HCT116 (cell line): ENCODE measurements at regions not wholly inside any gene's neighbourhood (a gene's known extent, or its start where the extent isn't known, plus 50 kb on each side); places are given as distances from the start of the nearest gene placed in this dataset.

ENCODE experiments used
- ATAC-seq: fragments of 200-7000 bp; cut with Tn5 transposase; 2 replicates; pipeline ENCODE4 v1.9.1; 2020; ENCODE audit warnings: mild to moderate bottlenecking, moderate library complexity
- BruUV-seq: library from RNA; stranded (reverse); fragments of 400-500 nt; replicated peaks from 2 replicates; lab custom pipeline; 2021; lab: Mats Ljungman, UMichigan
- CTCF ChIA-PET: fragments of 300-600 bp; sonication (Branson Sonifier 250); formaldehyde crosslinking; loops from one replicate; lab custom pipeline; 2021; ENCODE audit warnings: antibody characterized with exemption; lab: Charles Lee
- POLR2A ChIA-PET: fragments of 300-600, 350-600 bp; sonication (Branson Sonifier 250); formaldehyde crosslinking; loops from one replicate; lab custom pipeline; 2021; ENCODE audit warnings: antibody characterized with exemption; lab: Charles Lee
- RAD21 ChIA-PET, 2 experiments: fragments of 300-600 bp; sonication (Branson Sonifier 250); formaldehyde crosslinking; loops; one replicate each; lab custom pipeline; 2023; ENCODE audit warnings: low total read pairs in 2 of 2; ENCODE audit not compliant: uncharacterized antibody in 2 of 2, unreplicated experiment in 2 of 2, low non-redundant PET in 1 of 2; lab: Charles Lee
- DNase-seq: peaks from one replicate; pipeline ENCODE4 v3.0.0-alpha.2; 2010; ENCODE audit warnings: low read depth, low spot score
- H2AFZ ChIP-seq: fragments of 200-600 bp; shearing (Covaris generic), sonication (generic); 2 replicates; pipeline ENCODE4 v1.6.1; 2017; ENCODE audit warnings: low read depth, mixed run types, mixed read lengths, antibody characterized with exemption, low read length; ENCODE audit not compliant: poor library complexity, severe bottlenecking
- H3K27ac ChIP-seq: 2 replicates; pipeline ENCODE4 v1.5.1; 2012; ENCODE audit warnings: low read depth, low read length
- H3K27me3 ChIP-seq: fragments of 200-600 bp; sonication (generic); 2 replicates; pipeline ENCODE4 v1.6.1; 2016; ENCODE audit warnings: mixed run types, low read length, mixed read lengths; ENCODE audit not compliant: insufficient read depth
- H3K36me3 ChIP-seq, 2 experiments: fragments of 200-500 bp in 1 of 2; fragments of 200-600 bp in 1 of 2; sonication (Bioruptor generic) in 1 of 2; sonication (generic) in 1 of 2; 2 replicates each; pipeline versions ENCODE4 v1.5.1 to v1.6.1; 2014 to 2016; ENCODE audit warnings: low read length in 2 of 2, inconsistent platforms in 1 of 2, mixed read lengths in 1 of 2, mixed run types in 1 of 2; ENCODE audit not compliant: insufficient read depth in 2 of 2, control insufficient read depth in 1 of 2
- H3K4me1 ChIP-seq, 2 experiments: fragments of 200-600 bp in 1 of 2; sonication (generic) in 1 of 2; 2 replicates each; pipeline versions ENCODE4 v1.5.1 to v1.6.1; 2012 to 2017; ENCODE audit warnings: low read length in 2 of 2, inconsistent platforms in 1 of 2, mild to moderate bottlenecking in 1 of 2, mixed read lengths in 1 of 2, mixed run types in 1 of 2, moderate library complexity in 1 of 2; ENCODE audit not compliant: insufficient read depth in 2 of 2, control insufficient read depth in 1 of 2
- H3K4me2 ChIP-seq: fragments of 200-600 bp; sonication (generic); 2 replicates; pipeline ENCODE4 v1.6.1; 2017; ENCODE audit warnings: mixed run types, low read length, mixed read lengths
- H3K4me3 ChIP-seq, 2 experiments: fragments of 200-600 bp in 1 of 2; sonication (generic) in 1 of 2; replicated peaks in 1 of 2; 2 replicates each; pipeline ENCODE4 v1.5.1; 2011 to 2016; ENCODE audit warnings: low read length in 2 of 2, control low read depth in 1 of 2, low read depth in 1 of 2, mild to moderate bottlenecking in 1 of 2, mixed read lengths in 1 of 2, mixed run types in 1 of 2
- H3K79me2 ChIP-seq: fragments of 200-600 bp; sonication (generic); 2 replicates; pipeline ENCODE4 v1.6.1; 2017; ENCODE audit warnings: mild to moderate bottlenecking, mixed run types, low read length, moderate library complexity, mixed read lengths; ENCODE audit not compliant: insufficient read depth
- H3K9ac ChIP-seq: fragments of 200-600 bp; sonication (generic); 2 replicates; pipeline ENCODE4 v1.6.1; 2016; ENCODE audit warnings: low read length, mixed read lengths
- H3K9me2 ChIP-seq: fragments of 200-600 bp; sonication (generic), shearing (Covaris generic); 2 replicates; pipeline ENCODE4 v1.6.1; 2017; ENCODE audit warnings: mixed run types, mild to moderate bottlenecking, moderate library complexity; ENCODE audit not compliant: insufficient read depth
- H3K9me3 ChIP-seq, 2 experiments: fragments of 200-500 bp in 1 of 2; fragments of 200-600 bp in 1 of 2; sonication (Bioruptor generic) in 1 of 2; sonication (generic) in 1 of 2; 2 replicates each; pipeline ENCODE4 v1.6.1; 2014 to 2017; ENCODE audit warnings: low read length in 2 of 2, mixed read lengths in 2 of 2, inconsistent platforms in 1 of 2, low read depth in 1 of 2, mild to moderate bottlenecking in 1 of 2, mixed run types in 1 of 2, moderate library complexity in 1 of 2; ENCODE audit not compliant: control insufficient read depth in 1 of 2, insufficient read depth in 1 of 2
- H4K20me1 ChIP-seq: fragments of 200-600 bp; sonication (generic), shearing (Covaris generic); 2 replicates; pipeline ENCODE4 v1.6.1; 2017; ENCODE audit warnings: mixed run types, mild to moderate bottlenecking, moderate library complexity; ENCODE audit not compliant: insufficient read depth
- CEBPB ChIP-seq: IDR thresholded peaks from 2 replicates; pipeline ENCODE4 v1.6.1; 2012; ENCODE audit warnings: low read depth
- EGR1 ChIP-seq: IDR thresholded peaks from 2 replicates; pipeline ENCODE4 v1.6.1; 2012; ENCODE audit warnings: low read depth
- EZH2 ChIP-seq: fragments of 200-600 bp; sonication (generic); IDR thresholded peaks from 2 replicates; pipeline ENCODE4 v1.6.1; 2017; ENCODE audit warnings: antibody characterized with exemption, mixed run types
- EZH2phosphoT487 ChIP-seq: fragments of 200-600 bp; IDR thresholded peaks from 2 replicates; pipeline ENCODE4 v1.6.1; 2018; ENCODE audit warnings: antibody characterized with exemption, borderline replicate concordance
- FOSL1 ChIP-seq: IDR thresholded peaks from 2 replicates; pipeline ENCODE4 v1.6.1; 2012; ENCODE audit warnings: low read depth
- JUND ChIP-seq: IDR thresholded peaks from 2 replicates; pipeline ENCODE4 v1.6.1; 2012
- MAX ChIP-seq: IDR thresholded peaks from 2 replicates; pipeline ENCODE4 v1.6.1; 2012
- RAD21 ChIP-seq: IDR thresholded peaks from 2 replicates; pipeline ENCODE4 v1.6.1; 2012; ENCODE audit warnings: low read depth, mild to moderate bottlenecking
- SIN3A ChIP-seq: IDR thresholded peaks from 2 replicates; pipeline ENCODE4 v1.6.1; 2012; ENCODE audit warnings: low read depth
- SP1 ChIP-seq: IDR thresholded peaks from 2 replicates; pipeline ENCODE4 v1.6.1; 2012; ENCODE audit warnings: low read depth
- TCF7L2 ChIP-seq: IDR thresholded peaks from 2 replicates; pipeline ENCODE4 v1.7.0; 2011; ENCODE audit warnings: borderline replicate concordance, inconsistent platforms; ENCODE audit not compliant: insufficient read depth, insufficient read length; ENCODE audit errors: extremely low read depth
- YY1 ChIP-seq: IDR thresholded peaks from 2 replicates; pipeline ENCODE4 v1.6.1; 2011; ENCODE audit warnings: low read length, low read depth, moderate library complexity, mild to moderate bottlenecking; ENCODE audit not compliant: insufficient replicate concordance; ENCODE audit errors: extremely low read depth
- ZFX ChIP-seq: fragments of 450-650 bp; IDR thresholded peaks from 2 replicates; pipeline ENCODE4 v1.6.1; 2017
- ZNF274 ChIP-seq: fragments of 200-500 bp; sonication (Bioruptor generic); IDR thresholded peaks from 2 replicates; pipeline ENCODE4 v1.6.1; 2014; ENCODE audit warnings: mild to moderate bottlenecking, low read depth, low read length, inconsistent platforms
- intact Hi-C: fragments of 100-400 bp; cut with micrococcal nuclease; formaldehyde crosslinking; loops from 2 replicates; pipeline ENCODE4 v1.10.0; 2022
- TF ChIP-seq, protein P1 (sequence below), 3 experiments: fragments of 200-600 bp in 1 of 3; sonication (generic) in 1 of 3; IDR thresholded peaks in 2 of 3; conservative IDR thresholded peaks in 1 of 3; 2 replicates each; pipeline ENCODE4 v1.5.1; 2012 to 2017; ENCODE audit warnings: low read depth in 2 of 3, low read length in 2 of 3, antibody characterized with exemption in 1 of 3, borderline replicate concordance in 1 of 3, control low read depth in 1 of 3, mild to moderate bottlenecking in 1 of 3, mixed read lengths in 1 of 3, mixed run types in 1 of 3, moderate library complexity in 1 of 3; ENCODE audit not compliant: insufficient read depth in 1 of 3
- TF ChIP-seq, protein P2 (sequence below): IDR thresholded peaks from 2 replicates; pipeline ENCODE4 v1.6.1; 2012
- TF ChIP-seq, protein P3 (sequence below): IDR thresholded peaks from 2 replicates; pipeline ENCODE4 v1.6.1; 2012; ENCODE audit warnings: low read depth

DNA sequence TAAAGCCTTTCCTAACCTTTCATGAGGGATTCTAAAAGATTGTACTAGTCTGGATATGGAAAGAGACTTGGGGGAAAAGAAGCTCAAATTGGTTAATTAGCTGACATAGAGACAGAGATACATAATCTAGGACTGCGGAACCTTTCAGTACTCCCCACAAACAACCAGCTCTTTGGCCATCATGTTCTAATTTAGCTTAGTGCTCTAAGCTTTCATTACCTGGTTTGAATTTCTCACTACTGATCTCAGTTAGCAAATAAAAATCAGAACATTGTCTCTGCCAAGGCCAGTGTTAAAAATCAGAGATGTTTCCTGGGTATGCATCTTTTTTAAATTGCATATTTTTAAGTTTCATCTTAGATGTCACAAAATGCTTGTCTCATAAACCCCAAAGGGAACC is 254.4 kb downstream of the GLUD2 start:
- no peak overlapping the region for H3K4me2 ChIP-seq
- H3K9me3 ChIP-seq: no peaks in the 10 kb centered on the region
- DNase-seq (no peak), ATAC-seq (no peak)
- H3K79me2 ChIP-seq: no peaks in the 10 kb centered on the region
- BruUV-seq: no TSS peak
- POLR2A ChIA-PET: no interaction called here
- H4K20me1 ChIP-seq: no peaks in the 10 kb centered on the region
- no peaks in the 10 kb centered on the region for H3K4me1 ChIP-seq
- H3K36me3 ChIP-seq: no peaks in the 10 kb centered on the region
- H3K27ac ChIP-seq: no peak overlapping the region
- H3K9ac ChIP-seq: no peak overlapping the region
- intact Hi-C loops: loop anchor here (10.0 kb wide), 1 partner anchor 507 kb away; no protein-coding TSS in a partner anchor
- RAD21 ChIA-PET: no interaction called here
- TF ChIP-seq EZH2phosphoT487 (no peak), SIN3A (no peak), EZH2 (no peak), ZFX (no peak), ZNF274 (no peak), JUND (no peak), RAD21 (no peak), MAX (no peak), YY1 (no peak), EGR1 (no peak), FOSL1 (no peak), SP1 (no peak), TCF7L2 (no peak), CEBPB (no peak)
- TF ChIP-seq, protein P1, sequence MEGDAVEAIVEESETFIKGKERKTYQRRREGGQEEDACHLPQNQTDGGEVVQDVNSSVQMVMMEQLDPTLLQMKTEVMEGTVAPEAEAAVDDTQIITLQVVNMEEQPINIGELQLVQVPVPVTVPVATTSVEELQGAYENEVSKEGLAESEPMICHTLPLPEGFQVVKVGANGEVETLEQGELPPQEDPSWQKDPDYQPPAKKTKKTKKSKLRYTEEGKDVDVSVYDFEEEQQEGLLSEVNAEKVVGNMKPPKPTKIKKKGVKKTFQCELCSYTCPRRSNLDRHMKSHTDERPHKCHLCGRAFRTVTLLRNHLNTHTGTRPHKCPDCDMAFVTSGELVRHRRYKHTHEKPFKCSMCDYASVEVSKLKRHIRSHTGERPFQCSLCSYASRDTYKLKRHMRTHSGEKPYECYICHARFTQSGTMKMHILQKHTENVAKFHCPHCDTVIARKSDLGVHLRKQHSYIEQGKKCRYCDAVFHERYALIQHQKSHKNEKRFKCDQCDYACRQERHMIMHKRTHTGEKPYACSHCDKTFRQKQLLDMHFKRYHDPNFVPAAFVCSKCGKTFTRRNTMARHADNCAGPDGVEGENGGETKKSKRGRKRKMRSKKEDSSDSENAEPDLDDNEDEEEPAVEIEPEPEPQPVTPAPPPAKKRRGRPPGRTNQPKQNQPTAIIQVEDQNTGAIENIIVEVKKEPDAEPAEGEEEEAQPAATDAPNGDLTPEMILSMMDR (IDR thresholded peaks at IDR 0.05 in 2 of 3, conservative IDR thresholded peaks at IDR 0.05 in 1 of 3; ENCODE audit: borderline replicate concordance in 1 of 3, insufficient read depth in 1 of 3, low read depth in 2 of 3, low read length in 2 of 3): no peak
- TF ChIP-seq, protein P2, sequence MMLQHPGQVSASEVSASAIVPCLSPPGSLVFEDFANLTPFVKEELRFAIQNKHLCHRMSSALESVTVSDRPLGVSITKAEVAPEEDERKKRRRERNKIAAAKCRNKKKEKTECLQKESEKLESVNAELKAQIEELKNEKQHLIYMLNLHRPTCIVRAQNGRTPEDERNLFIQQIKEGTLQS: no peak
- TF ChIP-seq, protein P3, sequence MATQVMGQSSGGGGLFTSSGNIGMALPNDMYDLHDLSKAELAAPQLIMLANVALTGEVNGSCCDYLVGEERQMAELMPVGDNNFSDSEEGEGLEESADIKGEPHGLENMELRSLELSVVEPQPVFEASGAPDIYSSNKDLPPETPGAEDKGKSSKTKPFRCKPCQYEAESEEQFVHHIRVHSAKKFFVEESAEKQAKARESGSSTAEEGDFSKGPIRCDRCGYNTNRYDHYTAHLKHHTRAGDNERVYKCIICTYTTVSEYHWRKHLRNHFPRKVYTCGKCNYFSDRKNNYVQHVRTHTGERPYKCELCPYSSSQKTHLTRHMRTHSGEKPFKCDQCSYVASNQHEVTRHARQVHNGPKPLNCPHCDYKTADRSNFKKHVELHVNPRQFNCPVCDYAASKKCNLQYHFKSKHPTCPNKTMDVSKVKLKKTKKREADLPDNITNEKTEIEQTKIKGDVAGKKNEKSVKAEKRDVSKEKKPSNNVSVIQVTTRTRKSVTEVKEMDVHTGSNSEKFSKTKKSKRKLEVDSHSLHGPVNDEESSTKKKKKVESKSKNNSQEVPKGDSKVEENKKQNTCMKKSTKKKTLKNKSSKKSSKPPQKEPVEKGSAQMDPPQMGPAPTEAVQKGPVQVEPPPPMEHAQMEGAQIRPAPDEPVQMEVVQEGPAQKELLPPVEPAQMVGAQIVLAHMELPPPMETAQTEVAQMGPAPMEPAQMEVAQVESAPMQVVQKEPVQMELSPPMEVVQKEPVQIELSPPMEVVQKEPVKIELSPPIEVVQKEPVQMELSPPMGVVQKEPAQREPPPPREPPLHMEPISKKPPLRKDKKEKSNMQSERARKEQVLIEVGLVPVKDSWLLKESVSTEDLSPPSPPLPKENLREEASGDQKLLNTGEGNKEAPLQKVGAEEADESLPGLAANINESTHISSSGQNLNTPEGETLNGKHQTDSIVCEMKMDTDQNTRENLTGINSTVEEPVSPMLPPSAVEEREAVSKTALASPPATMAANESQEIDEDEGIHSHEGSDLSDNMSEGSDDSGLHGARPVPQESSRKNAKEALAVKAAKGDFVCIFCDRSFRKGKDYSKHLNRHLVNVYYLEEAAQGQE: no peak
- CTCF ChIA-PET: no interaction called here
- H3K27me3 ChIP-seq: no peaks in the 10 kb centered on the region
- no peak overlapping the region for H2AFZ ChIP-seq
- no peaks in the 10 kb centered on the region for H3K9me2 ChIP-seq
- no peak overlapping the region for H3K4me3 ChIP-seq
